ENCODE measurements at regions not wholly inside any gene's neighbourhood (a gene's known extent, or its start where the extent isn't known, plus 50 kb on each side); places are given as distances from the start of the nearest gene placed in this dataset.

DNA sequence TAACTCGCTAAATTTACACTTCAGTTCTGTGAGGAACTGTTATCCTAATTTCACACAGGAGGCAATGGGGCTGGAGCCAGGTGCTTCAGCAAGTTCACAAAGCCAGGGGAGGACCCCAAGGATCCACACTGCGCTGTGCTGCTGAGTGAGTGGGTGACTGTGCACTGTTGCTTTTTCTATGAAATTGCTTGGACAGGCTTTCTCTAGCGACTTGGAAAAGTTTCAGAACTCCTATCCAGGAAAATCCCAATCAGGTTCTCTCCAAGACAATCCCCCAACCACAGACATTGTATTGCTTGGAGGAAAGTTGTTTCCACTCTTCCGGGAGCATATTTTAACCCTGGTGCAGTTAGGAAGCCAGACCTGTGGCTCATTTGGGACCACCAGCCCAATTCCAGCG lies 175.9 kb upstream of the CST7 start:
- DNase-seq (ENCODE audit: low spot score): peak; percentile 39

- peak; percentile 37 for DNase-seq (ENCODE audit: low spot score)
Measured at GRCh38 chr20:24773751-24774201, 175.3 kb upstream of the CST7 start.

DNA sequence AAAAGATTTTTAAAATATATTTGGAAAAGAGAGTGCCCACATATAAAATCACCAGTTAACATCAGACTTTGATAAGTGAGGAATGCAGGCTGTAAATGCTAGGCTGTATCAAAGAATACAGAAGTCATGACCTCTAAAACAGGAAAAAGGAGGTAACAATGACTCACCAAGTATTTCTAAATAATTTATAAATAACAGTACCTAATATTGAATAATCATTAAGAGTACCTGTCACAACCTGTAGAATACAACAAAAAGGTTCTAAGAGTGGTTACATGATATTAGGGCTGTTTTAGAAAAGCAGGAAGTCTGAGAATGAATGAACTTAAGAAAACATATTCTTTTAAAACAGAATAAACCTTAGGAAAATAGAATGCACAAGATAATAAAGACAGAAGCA lies 173.1 kb upstream of the CST7 start:
- DNase-seq (ENCODE audit: low spot score): no peak

GRCh38 chr20:24776755-24777271 lies 172.3 kb upstream of the CST7 start:
- DNase-seq (ENCODE audit: low spot score): peak; percentile 60

GRCh38 chr20:24777746-24778145 lies 171.3 kb upstream of the CST7 start:
- peak; percentile 51 for DNase-seq (ENCODE audit: low spot score)

- peak; percentile 78 for DNase-seq (ENCODE audit: low spot score)
Measured at GRCh38 chr20:24778585-24779031, 170.5 kb upstream of the CST7 start.

- peak; percentile 3 for DNase-seq (ENCODE audit: low spot score)
Measured at GRCh38 chr20:24779131-24779530, 169.9 kb upstream of the CST7 start.

DNA sequence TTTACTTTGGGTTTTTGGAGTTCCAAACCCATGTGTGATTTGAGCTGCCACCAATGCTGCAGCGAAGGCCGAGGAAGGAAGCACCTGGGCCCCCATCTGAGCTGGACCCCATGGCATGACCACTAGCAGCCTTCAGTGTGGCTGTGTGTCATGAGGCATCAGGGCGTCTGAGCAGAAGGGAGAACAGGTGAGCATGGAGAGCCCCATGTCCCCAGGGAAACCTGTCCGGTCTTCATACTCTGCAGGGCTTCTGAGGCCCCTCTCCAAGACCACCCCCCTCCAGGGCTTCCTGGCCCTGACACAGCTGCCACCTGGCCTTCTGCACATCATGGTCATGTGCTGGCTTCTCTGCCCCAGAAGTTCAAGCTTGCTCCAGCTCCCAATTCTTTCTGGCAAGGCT lies 169.1 kb upstream of the CST7 start:
- peak; percentile 60 for DNase-seq (ENCODE audit: low spot score)

DNA sequence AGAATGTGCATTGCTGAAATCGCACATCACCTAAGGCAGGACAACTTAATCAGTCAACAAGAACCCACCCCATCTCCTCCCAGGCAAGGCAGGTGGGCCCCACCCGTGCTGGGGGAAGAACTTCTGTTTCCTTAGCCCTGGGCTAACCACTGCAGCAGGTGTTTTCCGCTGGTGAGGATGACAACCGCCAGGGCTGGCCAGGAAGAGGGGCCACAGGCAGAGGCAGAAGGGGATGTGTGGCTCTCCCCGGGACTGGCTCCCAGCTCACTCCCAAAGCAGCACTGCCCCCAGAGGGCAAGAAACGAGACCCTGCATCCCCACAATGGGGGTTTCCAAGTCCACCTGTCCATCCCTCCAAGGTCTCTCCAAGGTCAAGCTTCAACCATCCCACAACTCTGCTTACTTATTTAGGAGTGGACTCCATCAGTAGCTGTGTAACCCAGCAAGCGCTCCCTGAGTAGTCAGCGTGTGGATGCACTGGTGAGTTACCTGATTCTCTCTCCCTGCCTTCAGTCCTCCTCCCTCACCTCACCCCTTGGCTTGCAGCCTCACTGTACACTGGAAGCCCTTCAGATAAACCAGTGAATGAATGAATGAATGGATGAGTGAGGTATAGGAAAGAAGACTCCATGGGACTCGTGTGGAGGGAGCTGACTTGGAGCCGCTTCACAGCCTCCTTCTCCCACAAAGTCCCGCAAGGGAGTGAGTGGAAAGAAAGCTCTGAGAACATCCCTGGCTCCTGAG lies 168.2 kb upstream of the CST7 start:
- DNase-seq (ENCODE audit: low spot score): peak; percentile 74

- peak; percentile 60 for DNase-seq (ENCODE audit: low spot score)
Measured at GRCh38 chr20:24781418-24781980, 167.6 kb upstream of the CST7 start.

GRCh38 chr20:24782301-24782700 lies 166.8 kb upstream of the CST7 start:
- peak; percentile 26 for DNase-seq (ENCODE audit: low spot score)

- no peak for DNase-seq (ENCODE audit: low spot score)
Measured at GRCh38 chr20:24782801-24783630, 166.1 kb upstream of the CST7 start.

GRCh38 chr20:24783631-24784492 lies 165.2 kb upstream of the CST7 start:
- no peak for DNase-seq (ENCODE audit: low spot score)

- DNase-seq (ENCODE audit: low spot score): no peak
Measured at GRCh38 chr20:24784607-24785006, 164.5 kb upstream of the CST7 start.

DNA sequence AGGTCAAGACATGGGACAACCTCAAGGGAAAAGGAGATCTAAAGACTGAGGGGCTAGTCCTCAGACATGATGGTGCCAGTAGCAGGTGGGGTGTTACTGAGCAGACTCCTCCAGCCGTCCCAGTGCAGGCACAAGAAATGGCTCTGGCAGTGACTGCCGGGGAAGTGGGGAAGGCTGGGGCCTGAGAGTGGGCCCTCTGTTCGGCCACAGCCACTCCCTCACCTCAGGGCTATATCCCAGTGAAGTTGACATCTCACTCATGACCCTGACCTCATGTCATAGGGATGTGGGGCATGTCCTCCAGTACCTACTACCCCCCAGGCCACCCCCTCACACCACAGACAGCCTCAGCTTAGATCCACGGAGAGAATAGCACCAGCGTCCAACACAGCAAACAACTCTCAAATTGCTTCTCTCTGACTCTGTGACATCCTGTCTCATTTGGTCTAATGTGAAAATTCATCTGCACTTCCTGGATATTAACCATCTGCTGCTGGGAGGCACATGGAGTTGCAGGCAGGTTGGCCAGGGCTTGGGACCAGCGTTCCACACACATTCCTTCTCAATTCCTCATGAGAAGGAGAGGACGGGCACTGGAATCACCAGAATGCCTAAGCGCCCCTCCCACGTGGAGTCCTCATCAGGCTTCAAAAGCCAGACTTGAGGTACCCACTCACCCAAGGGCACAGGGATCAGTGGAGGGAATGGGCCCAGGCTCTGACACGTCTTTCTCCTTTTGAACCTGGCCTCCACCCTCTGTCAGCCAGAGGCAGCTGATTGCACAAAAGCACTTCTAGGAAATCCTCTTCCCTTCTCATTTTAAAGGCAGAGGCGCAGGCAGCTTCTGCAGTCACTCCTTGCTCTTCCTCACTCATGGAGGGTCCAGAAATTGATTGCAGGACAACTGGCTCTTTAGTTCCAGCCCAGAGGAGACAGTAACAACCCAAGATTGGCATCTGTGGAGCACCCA lies 163.6 kb upstream of the CST7 start:
- DNase-seq (ENCODE audit: low spot score): no peak

- no peak for DNase-seq (ENCODE audit: low spot score)
Measured at GRCh38 chr20:24786111-24786495, 163.0 kb upstream of the CST7 start.

- no peak for DNase-seq (ENCODE audit: low spot score)
Measured at GRCh38 chr20:24786646-24787045, 162.4 kb upstream of the CST7 start.

DNA sequence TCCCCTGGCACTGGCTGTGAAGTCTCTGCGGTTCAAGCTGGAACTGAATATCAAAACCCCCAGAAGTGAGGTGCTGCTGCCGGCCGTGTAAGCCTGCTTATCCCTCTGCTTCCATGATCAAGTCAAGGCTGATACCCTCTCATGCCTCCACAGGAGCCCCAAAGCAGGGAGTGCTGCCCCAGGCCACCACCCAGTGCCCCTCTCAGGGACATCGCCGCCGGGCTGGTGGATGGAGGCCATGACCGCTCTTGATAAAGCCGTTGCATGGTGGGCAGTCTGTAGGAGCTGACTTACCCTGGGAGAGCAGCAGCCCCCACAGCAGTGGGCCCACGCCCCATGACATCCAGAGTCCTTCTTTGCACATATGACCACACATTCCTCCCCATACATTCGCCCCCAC lies 162.0 kb upstream of the CST7 start:
- no peak for DNase-seq (ENCODE audit: low spot score)

GRCh38 chr20:24787621-24788020 lies 161.4 kb upstream of the CST7 start:
- no peak for DNase-seq (ENCODE audit: low spot score)

- DNase-seq (ENCODE audit: low spot score): no peak
Measured at GRCh38 chr20:24789877-24790276, 159.2 kb upstream of the CST7 start.

Measured in mesenteric fat pad (tissue), 1 donor.